Neural cell (in vitro differentiated cells): ENCODE measurements at regions not wholly inside any gene's neighbourhood (a gene's known extent, or its start where the extent isn't known, plus 50 kb on each side); places are given as distances from the start of the nearest gene placed in this dataset.
A peak's percentile ranks its signal among the peaks of the same experiment; 100 is the strongest.

Source experiments
- H2AFZ ChIP-seq: fragments of 200-600, 300-800 bp; sonication (generic), shearing (Covaris generic); 2 replicates; pipeline ENCODE4 v1.6.0; 2014; ENCODE audit warnings: low read depth, mild to moderate bottlenecking, antibody characterized with exemption, low read length, moderate library complexity
- H3F3A ChIP-seq: fragments of 200-600 bp; shearing (Covaris generic); 2 replicates; pipeline ENCODE4 v1.6.1; 2016; ENCODE audit warnings: mild to moderate bottlenecking, moderate library complexity, mixed read lengths, antibody characterized with exemption, low read length; ENCODE audit not compliant: insufficient read depth, poor library complexity, severe bottlenecking
- H3K27ac ChIP-seq: fragments of 200-600, 300-800 bp; sonication (generic), shearing (Covaris generic); 2 replicates; pipeline ENCODE4 v1.5.1; 2014; ENCODE audit warnings: mild to moderate bottlenecking, low read length, moderate library complexity
- H3K27me3 ChIP-seq: fragments of 300-800, 200-600 bp; sonication (generic), shearing (Covaris generic); 2 replicates; pipeline ENCODE4 v1.6.0; 2014; ENCODE audit warnings: mild to moderate bottlenecking, low read depth, low read length, moderate library complexity; ENCODE audit not compliant: insufficient read depth
- H3K36me3 ChIP-seq: fragments of 300-800, 200-600 bp; sonication (generic), shearing (Covaris generic); 2 replicates; pipeline ENCODE4 v1.5.1; 2014; ENCODE audit warnings: mild to moderate bottlenecking, antibody characterized with exemption, low read length, moderate library complexity; ENCODE audit not compliant: insufficient read depth
- H3K4me2 ChIP-seq: fragments of 300-800, 200-600 bp; sonication (generic), shearing (Covaris generic); 2 replicates; pipeline ENCODE4 v1.6.0; 2014; ENCODE audit warnings: mild to moderate bottlenecking, low read length
- H3K4me3 ChIP-seq: fragments of 300-800, 200-600 bp; sonication (generic), shearing (Covaris generic); 2 replicates; pipeline ENCODE4 v1.5.1; 2014; ENCODE audit warnings: mild to moderate bottlenecking, low read length, moderate library complexity
- H3K79me2 ChIP-seq: fragments of 200-600 bp; shearing (Covaris generic); replicated peaks from 2 replicates; pipeline ENCODE4 v1.6.0; 2014; ENCODE audit warnings: mild to moderate bottlenecking, low read length, moderate library complexity; ENCODE audit not compliant: insufficient read depth
- H3K9ac ChIP-seq: fragments of 300-800, 200-600 bp; sonication (generic), shearing (Covaris generic); 2 replicates; pipeline ENCODE4 v1.6.1; 2016; ENCODE audit warnings: mild to moderate bottlenecking, low read length, mixed read lengths
- H3K9me2 ChIP-seq: fragments of 200-600 bp; shearing (Covaris generic); 2 replicates; pipeline ENCODE4 v1.6.1; 2016; ENCODE audit warnings: mild to moderate bottlenecking, low read length, mixed read lengths; ENCODE audit not compliant: insufficient read depth
- H3K9me3 ChIP-seq: fragments of 200-600, 300-800 bp; sonication (generic), shearing (Covaris generic); 2 replicates; pipeline ENCODE4 v1.6.1; 2016; ENCODE audit warnings: mild to moderate bottlenecking, mixed run types, low read length, moderate library complexity, mixed read lengths
- H4K20me1 ChIP-seq: fragments of 200-600 bp; shearing (Covaris generic); 2 replicates; pipeline ENCODE4 v1.6.1; 2016; ENCODE audit warnings: mild to moderate bottlenecking, mixed run types; ENCODE audit not compliant: insufficient read depth
- EP300 ChIP-seq: fragments of 450-650 bp; conservative IDR thresholded peaks from 2 replicates; pipeline ENCODE4 v1.6.1; 2014; ENCODE audit warnings: antibody characterized with exemption, mild to moderate bottlenecking, moderate library complexity; ENCODE audit not compliant: poor library complexity, severe bottlenecking
- EZH2 ChIP-seq: fragments of 200-600, 300-800 bp; shearing (Covaris generic), sonication (generic); IDR thresholded peaks from 2 replicates; pipeline ENCODE4 v1.6.1; 2014; ENCODE audit warnings: antibody characterized with exemption, low read length, borderline replicate concordance, mild to moderate bottlenecking; ENCODE audit not compliant: insufficient read depth, poor library complexity, severe bottlenecking
- MXI1 ChIP-seq: fragments of 450-650 bp; conservative IDR thresholded peaks from 2 replicates; pipeline ENCODE4 v1.6.1; 2014; ENCODE audit warnings: antibody characterized with exemption, mild to moderate bottlenecking; ENCODE audit not compliant: poor library complexity, severe bottlenecking
- POLR2AphosphoS5 ChIP-seq: IDR thresholded peaks from 2 replicates; pipeline ENCODE4 v1.6.1; 2012
- RAD21 ChIP-seq: fragments of 450-650 bp; conservative IDR thresholded peaks from 2 replicates; pipeline ENCODE4 v1.6.1; 2014; ENCODE audit warnings: antibody characterized with exemption, mild to moderate bottlenecking, moderate library complexity
- SMC3 ChIP-seq: fragments of 450-650 bp; conservative IDR thresholded peaks from 2 replicates; pipeline ENCODE4 v1.6.1; 2014; ENCODE audit warnings: antibody characterized with exemption, mild to moderate bottlenecking, moderate library complexity; ENCODE audit not compliant: poor library complexity
- TAF1 ChIP-seq: IDR thresholded peaks from 2 replicates; pipeline ENCODE4 v1.6.1; 2012; ENCODE audit warnings: low read depth
- TF ChIP-seq, protein P1 (sequence below): fragments of 450-650 bp; IDR thresholded peaks from 2 replicates; pipeline ENCODE4 v1.5.1; 2014; ENCODE audit warnings: antibody characterized with exemption, mild to moderate bottlenecking, moderate library complexity; ENCODE audit not compliant: poor library complexity, severe bottlenecking
- TF ChIP-seq, protein P2 (sequence below): IDR thresholded peaks from 2 replicates; pipeline ENCODE4 v1.6.1; 2012; ENCODE audit warnings: borderline replicate concordance

DNA sequence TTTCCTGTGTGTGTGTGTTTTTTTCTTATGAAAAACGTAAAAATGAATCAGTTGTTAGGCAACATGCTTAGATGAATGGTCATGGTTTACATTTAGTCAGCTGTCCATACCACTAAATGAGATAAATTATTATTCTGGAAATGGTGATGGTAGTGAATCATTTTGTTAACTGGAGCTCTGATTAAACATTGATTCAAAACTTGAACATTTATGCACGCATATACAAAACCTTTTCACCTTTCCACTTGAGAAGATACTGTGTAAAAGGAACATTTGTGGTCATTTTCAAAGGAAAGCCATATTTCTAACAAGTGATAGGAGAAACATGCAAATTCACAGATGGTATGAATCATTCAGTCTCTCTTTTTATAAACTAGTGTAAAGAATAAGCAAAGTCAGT lies 162.0 kb downstream of the SLC25A46 start:
- H3K79me2 ChIP-seq: no peaks in the 10 kb centered on the region
- H3K9me2 ChIP-seq: no peaks in the 10 kb centered on the region
- H3K9me3 ChIP-seq: no peaks in the 10 kb centered on the region
- no peaks in the 10 kb centered on the region for H3F3A ChIP-seq
- H3K4me3 ChIP-seq: no peak overlapping the region
- no peak overlapping the region for H2AFZ ChIP-seq
- no peak for TF ChIP-seq EZH2
- no peak for TF ChIP-seq MXI1
- TF ChIP-seq, protein P1, sequence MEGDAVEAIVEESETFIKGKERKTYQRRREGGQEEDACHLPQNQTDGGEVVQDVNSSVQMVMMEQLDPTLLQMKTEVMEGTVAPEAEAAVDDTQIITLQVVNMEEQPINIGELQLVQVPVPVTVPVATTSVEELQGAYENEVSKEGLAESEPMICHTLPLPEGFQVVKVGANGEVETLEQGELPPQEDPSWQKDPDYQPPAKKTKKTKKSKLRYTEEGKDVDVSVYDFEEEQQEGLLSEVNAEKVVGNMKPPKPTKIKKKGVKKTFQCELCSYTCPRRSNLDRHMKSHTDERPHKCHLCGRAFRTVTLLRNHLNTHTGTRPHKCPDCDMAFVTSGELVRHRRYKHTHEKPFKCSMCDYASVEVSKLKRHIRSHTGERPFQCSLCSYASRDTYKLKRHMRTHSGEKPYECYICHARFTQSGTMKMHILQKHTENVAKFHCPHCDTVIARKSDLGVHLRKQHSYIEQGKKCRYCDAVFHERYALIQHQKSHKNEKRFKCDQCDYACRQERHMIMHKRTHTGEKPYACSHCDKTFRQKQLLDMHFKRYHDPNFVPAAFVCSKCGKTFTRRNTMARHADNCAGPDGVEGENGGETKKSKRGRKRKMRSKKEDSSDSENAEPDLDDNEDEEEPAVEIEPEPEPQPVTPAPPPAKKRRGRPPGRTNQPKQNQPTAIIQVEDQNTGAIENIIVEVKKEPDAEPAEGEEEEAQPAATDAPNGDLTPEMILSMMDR: no peak
- TF ChIP-seq EP300: no peak
- TF ChIP-seq SMC3: no peak
- no peak for TF ChIP-seq POLR2AphosphoS5
- TF ChIP-seq, protein P2, sequence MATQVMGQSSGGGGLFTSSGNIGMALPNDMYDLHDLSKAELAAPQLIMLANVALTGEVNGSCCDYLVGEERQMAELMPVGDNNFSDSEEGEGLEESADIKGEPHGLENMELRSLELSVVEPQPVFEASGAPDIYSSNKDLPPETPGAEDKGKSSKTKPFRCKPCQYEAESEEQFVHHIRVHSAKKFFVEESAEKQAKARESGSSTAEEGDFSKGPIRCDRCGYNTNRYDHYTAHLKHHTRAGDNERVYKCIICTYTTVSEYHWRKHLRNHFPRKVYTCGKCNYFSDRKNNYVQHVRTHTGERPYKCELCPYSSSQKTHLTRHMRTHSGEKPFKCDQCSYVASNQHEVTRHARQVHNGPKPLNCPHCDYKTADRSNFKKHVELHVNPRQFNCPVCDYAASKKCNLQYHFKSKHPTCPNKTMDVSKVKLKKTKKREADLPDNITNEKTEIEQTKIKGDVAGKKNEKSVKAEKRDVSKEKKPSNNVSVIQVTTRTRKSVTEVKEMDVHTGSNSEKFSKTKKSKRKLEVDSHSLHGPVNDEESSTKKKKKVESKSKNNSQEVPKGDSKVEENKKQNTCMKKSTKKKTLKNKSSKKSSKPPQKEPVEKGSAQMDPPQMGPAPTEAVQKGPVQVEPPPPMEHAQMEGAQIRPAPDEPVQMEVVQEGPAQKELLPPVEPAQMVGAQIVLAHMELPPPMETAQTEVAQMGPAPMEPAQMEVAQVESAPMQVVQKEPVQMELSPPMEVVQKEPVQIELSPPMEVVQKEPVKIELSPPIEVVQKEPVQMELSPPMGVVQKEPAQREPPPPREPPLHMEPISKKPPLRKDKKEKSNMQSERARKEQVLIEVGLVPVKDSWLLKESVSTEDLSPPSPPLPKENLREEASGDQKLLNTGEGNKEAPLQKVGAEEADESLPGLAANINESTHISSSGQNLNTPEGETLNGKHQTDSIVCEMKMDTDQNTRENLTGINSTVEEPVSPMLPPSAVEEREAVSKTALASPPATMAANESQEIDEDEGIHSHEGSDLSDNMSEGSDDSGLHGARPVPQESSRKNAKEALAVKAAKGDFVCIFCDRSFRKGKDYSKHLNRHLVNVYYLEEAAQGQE: no peak
- TF ChIP-seq TAF1: no peak
- TF ChIP-seq RAD21: no peak
- H3K36me3 ChIP-seq: no peaks in the 10 kb centered on the region
- no peak overlapping the region for H3K9ac ChIP-seq
- peak overlapping the region; percentile 55 for H3K27ac ChIP-seq
- no peaks in the 10 kb centered on the region for H4K20me1 ChIP-seq
- no peaks in the 10 kb centered on the region for H3K27me3 ChIP-seq
- H3K4me2 ChIP-seq: no peak overlapping the region

DNA sequence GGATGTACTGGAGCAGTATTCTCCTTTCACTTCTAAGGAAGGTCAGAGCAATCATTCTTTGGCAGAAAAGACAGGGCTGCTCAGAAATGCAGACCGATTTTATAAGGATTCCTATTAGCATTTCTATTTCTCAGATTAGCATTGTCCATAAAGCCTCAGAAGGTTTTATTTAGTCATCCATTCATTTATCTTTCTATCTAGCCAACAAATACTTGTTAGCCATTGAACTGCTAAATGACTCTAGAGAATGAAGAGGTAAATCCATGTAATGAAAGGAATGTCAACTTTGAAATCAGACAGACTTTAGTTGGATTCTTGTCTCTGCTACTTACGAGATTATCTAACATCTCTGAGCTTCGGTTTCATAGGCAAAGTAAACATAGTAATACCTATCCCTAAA lies 165.2 kb downstream of the SLC25A46 start:
- no peaks in the 10 kb centered on the region for H3K36me3 ChIP-seq
- H3K9me2 ChIP-seq: no peaks in the 10 kb centered on the region
- TF ChIP-seq EP300 (no peak), TAF1 (no peak), RAD21 (no peak), POLR2AphosphoS5 (no peak), SMC3 (no peak), MXI1 (no peak), EZH2 (no peak)
- TF ChIP-seq, protein P1: no peak
- TF ChIP-seq, protein P2: no peak

More for the DNA sequence above, 165.2 kb downstream of the SLC25A46 start:
- Histone ChIP-seq H3K27ac (no peak overlapping the region), H3K27me3 (no peaks in the 10 kb centered on the region), H3K4me2 (no peak overlapping the region), H3K79me2 (no peaks in the 10 kb centered on the region), H3F3A (no peaks in the 10 kb centered on the region), H3K9ac (no peak overlapping the region), H3K4me3 (no peak overlapping the region), H4K20me1 (no peaks in the 10 kb centered on the region), H2AFZ (no peak overlapping the region), H3K9me3 (no peaks in the 10 kb centered on the region)
